ENCODE measurements at regions not wholly inside any gene's neighbourhood (a gene's known extent, or its start where the extent isn't known, plus 50 kb on each side); places are given as distances from the start of the nearest gene placed in this dataset. TPM values are rescaled to one million over a fixed set of nuclear protein-coding genes. Genes with fewer than 3 reads are reported as not detected.

DNA sequence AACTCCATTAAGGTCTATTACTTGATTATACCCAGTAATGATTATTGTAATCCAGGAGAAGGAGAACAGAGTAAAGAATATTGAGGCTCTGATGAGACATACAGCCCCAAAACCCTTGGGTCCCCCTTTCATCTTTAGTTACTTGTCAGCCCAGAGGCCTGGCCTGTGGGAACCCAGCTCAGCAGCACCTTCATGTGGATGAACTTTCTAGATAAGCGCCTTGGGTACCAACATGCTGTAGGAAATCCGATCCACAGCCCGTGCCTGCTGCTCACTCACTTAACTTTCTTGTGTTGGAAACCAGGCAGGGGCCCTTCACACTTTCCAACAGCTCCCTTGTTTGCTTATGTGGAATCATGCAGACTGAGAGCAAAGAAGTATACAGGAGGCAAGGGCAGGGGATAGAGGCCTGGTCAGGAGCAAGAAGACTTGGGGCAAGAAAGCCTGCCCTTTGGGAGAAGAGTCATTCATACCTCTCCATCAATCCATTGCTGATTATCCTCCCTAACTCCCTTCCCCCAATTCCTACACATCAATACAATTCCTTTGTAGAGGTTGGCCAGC is 64.0 kb upstream of the SOX9 start:
- Histone ChIP-seq H3K36me3 (ENCODE audit: insufficient read depth) (no peaks in the 10 kb centered on the region), H3K4me3 (ENCODE audit: low read depth, low read length) (no peak overlapping the region), H3K4me1 (ENCODE audit: insufficient read depth) (no peaks in the 10 kb centered on the region), H3K27ac (ENCODE audit: low read depth) (no peak overlapping the region)
- 61% methylated on average over 3 of the region's 3 CpGs for WGBS
- no peak for DNase-seq (ENCODE audit: extremely low spot score)

DNA sequence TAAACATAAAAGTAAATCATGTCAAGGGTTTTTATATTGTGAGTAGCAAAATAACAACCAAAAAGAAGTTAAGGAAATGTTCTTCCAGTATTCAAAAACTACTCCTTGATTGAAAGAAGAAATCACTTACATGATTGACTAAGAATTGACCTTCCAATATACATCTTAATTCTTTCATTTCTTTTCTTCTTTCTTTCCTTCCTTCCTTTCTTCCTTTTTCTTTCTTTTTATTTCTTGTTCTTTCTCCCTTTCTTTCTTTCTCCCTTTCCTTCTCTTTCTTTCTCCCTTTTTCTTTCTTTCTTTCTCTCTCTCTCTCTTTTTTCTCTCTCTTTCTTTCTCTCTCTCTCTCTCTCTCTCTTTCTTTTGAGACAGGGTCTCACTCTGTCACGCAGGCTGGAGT is 60.7 kb upstream of the SOX9 start:
- no peaks in the 10 kb centered on the region for H3K4me1 ChIP-seq (ENCODE audit: insufficient read depth)
- DNase-seq (ENCODE audit: extremely low spot score), result no peak
- WGBS, result 73% methylated on average over 1 of the region's 1 CpG

DNA sequence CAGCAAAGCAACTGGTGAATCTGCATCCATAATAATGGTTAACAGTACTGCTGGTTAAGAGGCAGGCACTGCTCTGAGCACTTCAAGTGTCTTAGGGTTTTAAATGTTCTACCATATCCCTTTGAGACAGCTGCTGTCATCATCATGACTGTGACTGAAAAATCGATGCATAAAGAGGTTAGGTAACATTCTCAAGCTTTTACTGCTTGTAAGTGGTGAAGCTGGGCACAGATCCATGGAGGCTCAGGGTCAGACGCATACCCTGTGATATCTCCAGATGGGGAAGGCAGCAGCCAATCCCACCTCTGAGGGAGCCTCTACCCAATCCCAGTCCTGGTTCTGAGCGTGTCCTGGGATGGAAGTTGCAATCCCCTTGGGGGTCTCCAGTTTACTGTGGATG is 57.6 kb upstream of the SOX9 start:
- Histone ChIP-seq H3K4me3 (ENCODE audit: low read depth, low read length) (no peak overlapping the region), H3K27ac (ENCODE audit: low read depth) (no peak overlapping the region), H3K4me1 (ENCODE audit: insufficient read depth) (no peaks in the 10 kb centered on the region), H3K36me3 (ENCODE audit: insufficient read depth) (no peaks in the 10 kb centered on the region)
- no peak for DNase-seq (ENCODE audit: extremely low spot score)
- WGBS, result 71% methylated on average over 3 of the region's 3 CpGs

More for the DNA sequence above, 60.7 kb upstream of the SOX9 start:
- Histone ChIP-seq H3K27ac (ENCODE audit: low read depth) (no peak overlapping the region), H3K36me3 (ENCODE audit: insufficient read depth) (no peaks in the 10 kb centered on the region), H3K4me3 (ENCODE audit: low read depth, low read length) (no peak overlapping the region)

DNA sequence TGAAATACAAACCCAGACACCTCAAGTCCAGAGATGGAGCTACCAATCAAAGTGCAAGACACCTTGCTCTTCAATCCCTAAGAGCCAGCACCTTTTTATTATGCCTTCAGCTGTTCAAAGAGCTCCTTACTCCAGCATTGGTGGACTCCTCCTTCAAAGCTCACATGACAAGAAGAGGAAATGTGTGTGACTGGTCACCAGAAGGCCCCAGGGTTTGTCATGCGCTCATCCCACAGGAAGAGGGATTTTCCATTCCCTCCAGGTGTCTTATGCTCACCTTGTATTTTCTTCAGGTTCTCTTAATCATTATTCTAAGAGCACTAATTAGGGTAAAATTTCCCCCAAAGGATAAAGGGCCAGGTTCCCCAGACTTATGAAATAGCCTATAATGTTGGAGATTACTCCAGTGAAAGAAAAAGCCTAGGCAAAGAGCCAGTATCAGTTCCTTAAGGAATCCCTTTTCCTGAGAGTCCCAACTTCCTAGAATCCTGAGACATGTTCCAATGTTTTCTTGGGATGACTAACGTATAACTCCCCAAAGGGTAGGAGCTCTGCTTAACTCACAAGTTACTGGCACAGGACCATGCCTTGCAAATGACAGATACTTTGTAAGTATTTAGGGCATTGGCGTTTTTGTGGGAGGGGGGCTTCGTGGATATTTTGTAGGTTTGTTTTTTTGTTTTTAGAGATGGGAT is 56.9 kb upstream of the SOX9 start:
- H3K27ac ChIP-seq (ENCODE audit: low read depth), result no peak overlapping the region
- no peak for DNase-seq (ENCODE audit: extremely low spot score)
- WGBS, result 69% methylated on average over 4 of the region's 4 CpGs

DNA sequence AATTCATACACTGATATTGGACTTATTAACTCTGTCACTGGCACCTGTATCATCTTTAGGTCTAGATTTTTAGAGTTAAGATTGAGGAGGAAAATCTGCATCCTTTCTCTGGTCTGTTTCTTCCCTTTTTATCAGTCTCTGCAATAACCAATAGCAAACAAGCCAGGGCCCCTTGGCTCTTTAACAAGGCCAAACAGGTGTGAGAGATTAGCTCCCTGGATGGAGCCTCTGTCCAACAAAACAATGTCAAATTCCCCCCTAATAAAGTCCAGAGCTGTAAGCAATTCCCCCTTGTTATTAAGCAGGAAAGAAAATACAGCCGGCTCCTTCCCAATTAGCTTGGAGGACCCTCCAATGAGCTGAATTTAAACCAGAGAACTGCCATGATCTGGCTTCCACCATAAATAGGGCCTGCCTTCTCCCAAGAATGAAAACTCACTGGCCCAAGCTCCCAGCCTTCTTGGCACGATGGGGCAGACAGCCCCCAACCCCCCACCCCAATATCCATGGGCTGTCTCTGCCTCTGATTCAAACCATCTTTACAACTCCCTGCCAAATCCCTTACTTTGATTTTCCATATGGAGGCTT is 56.1 kb upstream of the SOX9 start:
- Histone ChIP-seq H3K27ac (ENCODE audit: low read depth) (no peak overlapping the region), H3K4me3 (ENCODE audit: low read depth, low read length) (no peak overlapping the region), H3K36me3 (ENCODE audit: insufficient read depth) (no peaks in the 10 kb centered on the region), H3K4me1 (ENCODE audit: insufficient read depth) (no peaks in the 10 kb centered on the region)
- 28% methylated on average over 2 of the region's 2 CpGs for WGBS
- DNase-seq (ENCODE audit: extremely low spot score), result no peak

More for the DNA sequence above, 56.9 kb upstream of the SOX9 start:
- Histone ChIP-seq H3K36me3 (ENCODE audit: insufficient read depth) (no peaks in the 10 kb centered on the region), H3K4me1 (ENCODE audit: insufficient read depth) (no peaks in the 10 kb centered on the region), H3K4me3 (ENCODE audit: low read depth, low read length) (no peak overlapping the region)

GRCh38 chr17:72065556-72065955 is 55.3 kb upstream of the SOX9 start:
- Histone ChIP-seq H3K27ac (ENCODE audit: low read depth) (no peak overlapping the region), H3K4me1 (ENCODE audit: insufficient read depth) (no peaks in the 10 kb centered on the region), H3K36me3 (ENCODE audit: insufficient read depth) (no peaks in the 10 kb centered on the region), H3K4me3 (ENCODE audit: low read depth, low read length) (no peak overlapping the region)
- WGBS, result 87% methylated on average over 4 of the region's 4 CpGs
- DNase-seq (ENCODE audit: extremely low spot score), result no peak

- 62% methylated on average over 1 of the region's 1 CpG for WGBS
- no peak for DNase-seq (ENCODE audit: extremely low spot score)
- no peaks in the 10 kb centered on the region for H3K36me3 ChIP-seq (ENCODE audit: insufficient read depth)
- H3K4me1 ChIP-seq (ENCODE audit: insufficient read depth), result no peaks in the 10 kb centered on the region
- no peak overlapping the region for H3K4me3 ChIP-seq (ENCODE audit: low read depth, low read length)
- H3K27ac ChIP-seq (ENCODE audit: low read depth), result no peak overlapping the region
Measured at GRCh38 chr17:72068643-72069042, 52.2 kb upstream of the SOX9 start.

DNA sequence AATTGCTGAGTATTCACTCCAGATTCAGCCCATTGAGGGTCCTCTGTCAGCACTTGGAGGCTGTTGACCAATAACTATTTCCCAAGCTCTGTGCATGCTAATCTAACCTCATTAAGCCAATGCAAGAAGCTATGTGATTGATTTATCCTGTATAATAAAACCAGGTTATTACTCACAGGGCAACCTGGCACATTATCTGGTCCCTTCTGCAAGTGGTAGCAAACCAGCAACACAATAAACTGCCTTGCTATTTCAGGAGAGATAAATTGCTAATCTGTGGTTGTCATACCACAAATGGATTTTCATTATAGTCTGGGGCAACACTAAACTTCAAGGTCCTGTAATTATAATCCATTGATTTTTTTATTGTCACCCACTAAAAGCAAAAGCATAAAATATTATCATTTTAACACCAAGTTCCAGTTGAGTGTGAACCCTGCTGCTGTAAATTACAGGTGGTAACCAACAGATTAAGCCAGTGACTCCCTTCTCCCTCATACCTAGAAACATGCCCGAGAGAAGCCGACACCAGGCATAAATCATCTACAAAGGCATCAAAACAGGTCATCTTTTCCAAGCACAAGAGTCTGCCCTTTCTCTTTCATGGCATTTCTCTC is 51.1 kb upstream of the SOX9 start:
- Histone ChIP-seq H3K4me1 (ENCODE audit: insufficient read depth) (no peaks in the 10 kb centered on the region), H3K36me3 (ENCODE audit: insufficient read depth) (no peaks in the 10 kb centered on the region), H3K27ac (ENCODE audit: low read depth) (no peak overlapping the region), H3K4me3 (ENCODE audit: low read depth, low read length) (no peak overlapping the region)
- no peak for DNase-seq (ENCODE audit: extremely low spot score)
- 40% methylated on average over 2 of the region's 2 CpGs for WGBS

Small RNAs in the stretch of these regions (small RNA-seq; reads per million reads assigned to genes)
- gene RNU7-155P, result not detected

Measured in urinary bladder (tissue), 4 donors.